ENCODE measurements at regions not wholly inside any gene's neighbourhood (a gene's known extent, or its start where the extent isn't known, plus 50 kb on each side); places are given as distances from the start of the nearest gene placed in this dataset.

DNA sequence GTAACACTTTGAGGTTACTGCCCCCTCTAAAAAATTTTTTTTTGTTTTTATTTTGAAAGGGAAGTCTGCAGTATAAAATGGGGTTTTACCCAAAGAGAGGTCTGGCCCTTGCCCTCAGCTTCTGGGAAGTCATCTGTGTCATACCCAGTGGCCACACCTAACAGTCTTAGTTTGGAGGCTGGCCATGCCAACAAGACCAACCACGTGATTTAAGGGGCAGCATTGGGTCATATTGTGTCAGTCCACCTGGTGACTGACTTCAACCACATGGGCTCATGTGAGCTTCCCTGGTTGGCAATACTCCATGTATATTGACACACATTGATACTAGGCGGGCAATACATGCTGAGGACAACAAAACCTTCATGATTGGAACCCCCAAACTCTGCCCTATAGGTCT, 173.9 kb downstream of the GXYLT1 start:
- no peaks in the 10 kb centered on the region for H3K9me1 ChIP-seq (ENCODE audit: control insufficient read depth, insufficient read depth, low read length)
- no peaks in the 10 kb centered on the region for H3K79me2 ChIP-seq (ENCODE audit: control insufficient read depth, insufficient read depth, low read length)
- TF ChIP-seq ZNF707 (CRISPR knock-in tag; conservative IDR thresholded peaks at IDR 0.05), result no peak
- no peak for TF ChIP-seq ZNF121 (CRISPR knock-in tag; conservative IDR thresholded peaks at IDR 0.05)
- TF ChIP-seq ZBTB17 (CRISPR knock-in tag; IDR thresholded peaks at IDR 0.05), result no peak
- TF ChIP-seq ZKSCAN3 (CRISPR knock-in tag; IDR thresholded peaks at IDR 0.05), result no peak
- ChIA-PET CTCF (ENCODE audit: low intra/inter-chr PET ratio) (no interaction called here), POLR2A (interaction anchor here (1.0 kb wide), 1 partner anchor 17 kb away, joined by 3 read pairs; no protein-coding TSS in a partner anchor)
- H3K4me2 ChIP-seq (ENCODE audit: insufficient read depth, low read length), result no peak overlapping the region
- no peak for DNase-seq (ENCODE audit: extremely low read depth in 1 of 4, low spot score in 3 of 4)
- FAIRE-seq, result no peak
- no TSS peak for BruUV-seq (replicated peaks)
- H3K4me3 ChIP-seq, result no peak overlapping the region
- 0% methylated on average over 2 of the region's 2 CpGs for WGBS (ENCODE audit: insufficient coverage, low coverage, missing lambda C conversion rate)
- H4K20me1 ChIP-seq (replicated peaks; ENCODE audit: control insufficient read depth, insufficient read depth, low read length), result no peaks in the 10 kb centered on the region
- H3K36me3 ChIP-seq (ENCODE audit: control insufficient read depth, insufficient read depth, low read length), result no peaks in the 10 kb centered on the region
- intact Hi-C loops (cut with micrococcal nuclease) (no loop called here), in situ Hi-C loops (cut with MboI) (no loop called here)
- H3K9me3 ChIP-seq (replicated peaks; ENCODE audit: control insufficient read depth, insufficient read depth, low read depth, low read length), result no peaks in the 10 kb centered on the region
- H2AFZ ChIP-seq (ENCODE audit: low read depth, low read length), result no peak overlapping the region
- no peak overlapping the region for H3K27ac ChIP-seq (ENCODE audit: extremely low read depth, low read depth, low read length)
- no peak overlapping the region for H3K9ac ChIP-seq (ENCODE audit: insufficient read depth in 1 of 2, low read depth in 2 of 2, low read length in 2 of 2)
- no peaks in the 10 kb centered on the region for H3K27me3 ChIP-seq (ENCODE audit: control insufficient read depth in 2 of 2, insufficient read depth in 2 of 2, low read length in 2 of 2)
- no peaks in the 10 kb centered on the region for H3K4me1 ChIP-seq (replicated peaks in 1 of 2; ENCODE audit: control insufficient read depth in 2 of 2, insufficient read depth in 2 of 2, low read length in 2 of 2)
- ATAC-seq, result no peak

DNA sequence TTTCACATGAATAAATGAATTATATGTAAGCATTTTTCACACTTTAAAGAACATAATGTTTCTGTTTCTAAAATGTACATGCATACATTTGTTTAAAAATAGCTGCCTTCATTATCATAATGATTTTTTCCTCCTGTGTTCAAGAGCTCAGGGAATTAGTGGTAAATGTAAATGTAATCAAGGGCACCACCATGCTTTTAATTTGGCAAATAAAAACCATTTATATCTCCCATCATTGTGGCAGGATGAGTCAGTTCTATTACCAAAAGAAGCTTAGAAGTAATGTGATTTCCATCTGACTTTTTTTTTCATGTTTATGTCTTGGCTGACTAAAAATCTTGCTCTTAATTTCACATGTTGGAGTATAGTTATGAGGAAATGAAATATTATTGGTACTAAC, 176.1 kb downstream of the GXYLT1 start:
- Histone ChIP-seq H4K20me1 (replicated peaks; ENCODE audit: control insufficient read depth, insufficient read depth, low read length) (no peaks in the 10 kb centered on the region), H3K4me1 (replicated peaks in 1 of 2; ENCODE audit: control insufficient read depth in 2 of 2, insufficient read depth in 2 of 2, low read length in 2 of 2) (no peaks in the 10 kb centered on the region), H3K9me3 (replicated peaks; ENCODE audit: control insufficient read depth, insufficient read depth, low read depth, low read length) (no peaks in the 10 kb centered on the region), H3K9me1 (ENCODE audit: control insufficient read depth, insufficient read depth, low read length) (no peaks in the 10 kb centered on the region), H3K27me3 (ENCODE audit: control insufficient read depth in 2 of 2, insufficient read depth in 2 of 2, low read length in 2 of 2) (no peaks in the 10 kb centered on the region), H3K4me2 (ENCODE audit: insufficient read depth, low read length) (no peak overlapping the region), H3K9ac (ENCODE audit: insufficient read depth in 1 of 2, low read depth in 2 of 2, low read length in 2 of 2) (no peak overlapping the region), H3K4me3 (no peak overlapping the region), H2AFZ (ENCODE audit: low read depth, low read length) (no peak overlapping the region), H3K27ac (ENCODE audit: extremely low read depth, low read depth, low read length) (no peak overlapping the region), H3K36me3 (ENCODE audit: control insufficient read depth, insufficient read depth, low read length) (no peaks in the 10 kb centered on the region), H3K79me2 (ENCODE audit: control insufficient read depth, insufficient read depth, low read length) (no peaks in the 10 kb centered on the region)
- ChIA-PET CTCF (ENCODE audit: low intra/inter-chr PET ratio) (no interaction called here), POLR2A (no interaction called here)
- in situ Hi-C loops (cut with MboI) (no loop called here), intact Hi-C loops (cut with micrococcal nuclease) (no loop called here)
- FAIRE-seq (no peak), DNase-seq (ENCODE audit: extremely low read depth in 1 of 4, low spot score in 3 of 4) (no peak), ATAC-seq (no peak)
- BruUV-seq (replicated peaks), result no TSS peak
- TF ChIP-seq RUNX1 (IDR thresholded peaks at IDR 0.05; ENCODE audit: low read depth) (no peak), HDGF (IDR thresholded peaks at IDR 0.05) (no peak), ETV6 (IDR thresholded peaks at IDR 0.05; ENCODE audit: borderline replicate concordance in 1 of 2, low read depth in 2 of 2, low read length in 1 of 2) (no peak), ETV6 (CRISPR knock-in tag; IDR thresholded peaks at IDR 0.05; ENCODE audit: borderline replicate concordance) (no peak), JUNB (CRISPR knock-in tag; conservative IDR thresholded peaks at IDR 0.05) (no peak), FOXK2 (conservative IDR thresholded peaks at IDR 0.05 in 1 of 2, IDR thresholded peaks at IDR 0.05 in 1 of 2; ENCODE audit: low read depth in 2 of 2) (no peak), ELF1 (tag; IDR thresholded peaks at IDR 0.05) (no peak), PHB2 (IDR thresholded peaks at IDR 0.05; ENCODE audit: low read depth) (no peak), ADNP (tag; IDR thresholded peaks at IDR 0.05) (no peak), ZNF311 (CRISPR knock-in tag; IDR thresholded peaks at IDR 0.05) (no peak), SMARCC2 (IDR thresholded peaks at IDR 0.05; ENCODE audit: low read depth) (no peak), MYNN (IDR thresholded peaks at IDR 0.05) (no peak), MYNN (CRISPR knock-in tag; IDR thresholded peaks at IDR 0.05) (no peak)
- TF ChIP-seq, protein P1, sequence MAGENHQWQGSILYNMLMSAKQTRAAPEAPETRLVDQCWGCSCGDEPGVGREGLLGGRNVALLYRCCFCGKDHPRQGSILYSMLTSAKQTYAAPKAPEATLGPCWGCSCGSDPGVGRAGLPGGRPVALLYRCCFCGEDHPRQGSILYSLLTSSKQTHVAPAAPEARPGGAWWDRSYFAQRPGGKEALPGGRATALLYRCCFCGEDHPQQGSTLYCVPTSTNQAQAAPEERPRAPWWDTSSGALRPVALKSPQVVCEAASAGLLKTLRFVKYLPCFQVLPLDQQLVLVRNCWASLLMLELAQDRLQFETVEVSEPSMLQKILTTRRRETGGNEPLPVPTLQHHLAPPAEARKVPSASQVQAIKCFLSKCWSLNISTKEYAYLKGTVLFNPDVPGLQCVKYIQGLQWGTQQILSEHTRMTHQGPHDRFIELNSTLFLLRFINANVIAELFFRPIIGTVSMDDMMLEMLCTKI (IDR thresholded peaks at IDR 0.05; ENCODE audit: partially characterized antibody), result no peak
- TF ChIP-seq, protein P2, sequence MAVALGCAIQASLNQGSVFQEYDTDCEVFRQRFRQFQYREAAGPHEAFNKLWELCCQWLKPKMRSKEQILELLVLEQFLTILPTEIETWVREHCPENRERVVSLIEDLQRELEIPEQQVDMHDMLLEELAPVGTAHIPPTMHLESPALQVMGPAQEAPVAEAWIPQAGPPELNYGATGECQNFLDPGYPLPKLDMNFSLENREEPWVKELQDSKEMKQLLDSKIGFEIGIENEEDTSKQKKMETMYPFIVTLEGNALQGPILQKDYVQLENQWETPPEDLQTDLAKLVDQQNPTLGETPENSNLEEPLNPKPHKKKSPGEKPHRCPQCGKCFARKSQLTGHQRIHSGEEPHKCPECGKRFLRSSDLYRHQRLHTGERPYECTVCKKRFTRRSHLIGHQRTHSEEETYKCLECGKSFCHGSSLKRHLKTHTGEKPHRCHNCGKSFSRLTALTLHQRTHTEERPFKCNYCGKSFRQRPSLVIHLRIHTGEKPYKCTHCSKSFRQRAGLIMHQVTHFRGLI (CRISPR knock-in tag; IDR thresholded peaks at IDR 0.05), result no peak

Measured in K562 (cell line).